Neural cell (in vitro differentiated cells): ENCODE measurements at regions not wholly inside any gene's neighbourhood (a gene's known extent, or its start where the extent isn't known, plus 50 kb on each side); places are given as distances from the start of the nearest gene placed in this dataset.

Experiments
- H2AFZ ChIP-seq: fragments of 200-600, 300-800 bp; sonication (generic), shearing (Covaris generic); 2 replicates; pipeline ENCODE4 v1.6.0; 2014; ENCODE audit warnings: low read depth, mild to moderate bottlenecking, antibody characterized with exemption, low read length, moderate library complexity
- H3F3A ChIP-seq: fragments of 200-600 bp; shearing (Covaris generic); 2 replicates; pipeline ENCODE4 v1.6.1; 2016; ENCODE audit warnings: mild to moderate bottlenecking, moderate library complexity, mixed read lengths, antibody characterized with exemption, low read length; ENCODE audit not compliant: insufficient read depth, poor library complexity, severe bottlenecking
- H3K27ac ChIP-seq: fragments of 200-600, 300-800 bp; sonication (generic), shearing (Covaris generic); 2 replicates; pipeline ENCODE4 v1.5.1; 2014; ENCODE audit warnings: mild to moderate bottlenecking, low read length, moderate library complexity
- H3K27me3 ChIP-seq: fragments of 300-800, 200-600 bp; sonication (generic), shearing (Covaris generic); 2 replicates; pipeline ENCODE4 v1.6.0; 2014; ENCODE audit warnings: mild to moderate bottlenecking, low read depth, low read length, moderate library complexity; ENCODE audit not compliant: insufficient read depth
- H3K36me3 ChIP-seq: fragments of 300-800, 200-600 bp; sonication (generic), shearing (Covaris generic); 2 replicates; pipeline ENCODE4 v1.5.1; 2014; ENCODE audit warnings: mild to moderate bottlenecking, antibody characterized with exemption, low read length, moderate library complexity; ENCODE audit not compliant: insufficient read depth
- H3K4me2 ChIP-seq: fragments of 300-800, 200-600 bp; sonication (generic), shearing (Covaris generic); 2 replicates; pipeline ENCODE4 v1.6.0; 2014; ENCODE audit warnings: mild to moderate bottlenecking, low read length
- H3K4me3 ChIP-seq: fragments of 300-800, 200-600 bp; sonication (generic), shearing (Covaris generic); 2 replicates; pipeline ENCODE4 v1.5.1; 2014; ENCODE audit warnings: mild to moderate bottlenecking, low read length, moderate library complexity
- H3K79me2 ChIP-seq: fragments of 200-600 bp; shearing (Covaris generic); replicated peaks from 2 replicates; pipeline ENCODE4 v1.6.0; 2014; ENCODE audit warnings: mild to moderate bottlenecking, low read length, moderate library complexity; ENCODE audit not compliant: insufficient read depth
- H3K9ac ChIP-seq: fragments of 300-800, 200-600 bp; sonication (generic), shearing (Covaris generic); 2 replicates; pipeline ENCODE4 v1.6.1; 2016; ENCODE audit warnings: mild to moderate bottlenecking, low read length, mixed read lengths
- H3K9me2 ChIP-seq: fragments of 200-600 bp; shearing (Covaris generic); 2 replicates; pipeline ENCODE4 v1.6.1; 2016; ENCODE audit warnings: mild to moderate bottlenecking, low read length, mixed read lengths; ENCODE audit not compliant: insufficient read depth
- H3K9me3 ChIP-seq: fragments of 200-600, 300-800 bp; sonication (generic), shearing (Covaris generic); 2 replicates; pipeline ENCODE4 v1.6.1; 2016; ENCODE audit warnings: mild to moderate bottlenecking, mixed run types, low read length, moderate library complexity, mixed read lengths
- H4K20me1 ChIP-seq: fragments of 200-600 bp; shearing (Covaris generic); 2 replicates; pipeline ENCODE4 v1.6.1; 2016; ENCODE audit warnings: mild to moderate bottlenecking, mixed run types; ENCODE audit not compliant: insufficient read depth
- CTCF ChIP-seq: fragments of 450-650 bp; IDR thresholded peaks from 2 replicates; pipeline ENCODE4 v1.5.1; 2014; ENCODE audit warnings: antibody characterized with exemption, mild to moderate bottlenecking, moderate library complexity; ENCODE audit not compliant: poor library complexity, severe bottlenecking
- EP300 ChIP-seq: fragments of 450-650 bp; conservative IDR thresholded peaks from 2 replicates; pipeline ENCODE4 v1.6.1; 2014; ENCODE audit warnings: antibody characterized with exemption, mild to moderate bottlenecking, moderate library complexity; ENCODE audit not compliant: poor library complexity, severe bottlenecking
- EZH2 ChIP-seq: fragments of 200-600, 300-800 bp; shearing (Covaris generic), sonication (generic); IDR thresholded peaks from 2 replicates; pipeline ENCODE4 v1.6.1; 2014; ENCODE audit warnings: antibody characterized with exemption, low read length, borderline replicate concordance, mild to moderate bottlenecking; ENCODE audit not compliant: insufficient read depth, poor library complexity, severe bottlenecking
- MXI1 ChIP-seq: fragments of 450-650 bp; conservative IDR thresholded peaks from 2 replicates; pipeline ENCODE4 v1.6.1; 2014; ENCODE audit warnings: antibody characterized with exemption, mild to moderate bottlenecking; ENCODE audit not compliant: poor library complexity, severe bottlenecking
- POLR2AphosphoS5 ChIP-seq: IDR thresholded peaks from 2 replicates; pipeline ENCODE4 v1.6.1; 2012
- RAD21 ChIP-seq: fragments of 450-650 bp; conservative IDR thresholded peaks from 2 replicates; pipeline ENCODE4 v1.6.1; 2014; ENCODE audit warnings: antibody characterized with exemption, mild to moderate bottlenecking, moderate library complexity
- REST ChIP-seq: IDR thresholded peaks from 2 replicates; pipeline ENCODE4 v1.6.1; 2012; ENCODE audit warnings: borderline replicate concordance
- SMC3 ChIP-seq: fragments of 450-650 bp; conservative IDR thresholded peaks from 2 replicates; pipeline ENCODE4 v1.6.1; 2014; ENCODE audit warnings: antibody characterized with exemption, mild to moderate bottlenecking, moderate library complexity; ENCODE audit not compliant: poor library complexity
- TAF1 ChIP-seq: IDR thresholded peaks from 2 replicates; pipeline ENCODE4 v1.6.1; 2012; ENCODE audit warnings: low read depth

- Histone ChIP-seq H3K27ac (no peak overlapping the region), H4K20me1 (no peaks in the 10 kb centered on the region), H3K27me3 (no peaks in the 10 kb centered on the region), H3K9me2 (no peaks in the 10 kb centered on the region), H3K36me3 (no peaks in the 10 kb centered on the region), H3K4me3 (no peak overlapping the region), H2AFZ (no peak overlapping the region), H3K79me2 (no peaks in the 10 kb centered on the region), H3K9ac (no peak overlapping the region), H3K9me3 (no peaks in the 10 kb centered on the region), H3F3A (no peaks in the 10 kb centered on the region), H3K4me2 (no peak overlapping the region)
- no peak for TF ChIP-seq EP300
- TF ChIP-seq REST: no peak
- no peak for TF ChIP-seq EZH2
- TF ChIP-seq RAD21: no peak
- no peak for TF ChIP-seq TAF1
- TF ChIP-seq SMC3: no peak
- no peak for TF ChIP-seq CTCF
- TF ChIP-seq MXI1: no peak
- no peak for TF ChIP-seq POLR2AphosphoS5
Observed at GRCh38 chr5:23035555-23036090, 182.5 kb upstream of the CDH12 start.

- no peaks in the 10 kb centered on the region for H4K20me1 ChIP-seq
- no peak for TF ChIP-seq RAD21
- no peak for TF ChIP-seq POLR2AphosphoS5
- no peak for TF ChIP-seq SMC3
- TF ChIP-seq MXI1: no peak
- TF ChIP-seq EZH2: no peak
- TF ChIP-seq REST: no peak
- TF ChIP-seq TAF1: no peak
- TF ChIP-seq CTCF: no peak
- no peak for TF ChIP-seq EP300
- no peaks in the 10 kb centered on the region for H3K9me2 ChIP-seq
Observed at GRCh38 chr5:23033864-23034263, 180.7 kb upstream of the CDH12 start.

More at GRCh38 chr5:23033864-23034263, 180.7 kb upstream of the CDH12 start:
- no peaks in the 10 kb centered on the region for H3K27me3 ChIP-seq
- H3K27ac ChIP-seq: no peak overlapping the region
- H2AFZ ChIP-seq: no peak overlapping the region
- H3K79me2 ChIP-seq: no peaks in the 10 kb centered on the region
- H3K36me3 ChIP-seq: no peaks in the 10 kb centered on the region
- H3K9me3 ChIP-seq: no peaks in the 10 kb centered on the region
- H3K9ac ChIP-seq: no peak overlapping the region
- H3F3A ChIP-seq: no peaks in the 10 kb centered on the region
- H3K4me3 ChIP-seq: no peak overlapping the region
- no peak overlapping the region for H3K4me2 ChIP-seq
